ENCODE measurements at regions not wholly inside any gene's neighbourhood (a gene's known extent, or its start where the extent isn't known, plus 50 kb on each side); places are given as distances from the start of the nearest gene placed in this dataset.

DNA sequence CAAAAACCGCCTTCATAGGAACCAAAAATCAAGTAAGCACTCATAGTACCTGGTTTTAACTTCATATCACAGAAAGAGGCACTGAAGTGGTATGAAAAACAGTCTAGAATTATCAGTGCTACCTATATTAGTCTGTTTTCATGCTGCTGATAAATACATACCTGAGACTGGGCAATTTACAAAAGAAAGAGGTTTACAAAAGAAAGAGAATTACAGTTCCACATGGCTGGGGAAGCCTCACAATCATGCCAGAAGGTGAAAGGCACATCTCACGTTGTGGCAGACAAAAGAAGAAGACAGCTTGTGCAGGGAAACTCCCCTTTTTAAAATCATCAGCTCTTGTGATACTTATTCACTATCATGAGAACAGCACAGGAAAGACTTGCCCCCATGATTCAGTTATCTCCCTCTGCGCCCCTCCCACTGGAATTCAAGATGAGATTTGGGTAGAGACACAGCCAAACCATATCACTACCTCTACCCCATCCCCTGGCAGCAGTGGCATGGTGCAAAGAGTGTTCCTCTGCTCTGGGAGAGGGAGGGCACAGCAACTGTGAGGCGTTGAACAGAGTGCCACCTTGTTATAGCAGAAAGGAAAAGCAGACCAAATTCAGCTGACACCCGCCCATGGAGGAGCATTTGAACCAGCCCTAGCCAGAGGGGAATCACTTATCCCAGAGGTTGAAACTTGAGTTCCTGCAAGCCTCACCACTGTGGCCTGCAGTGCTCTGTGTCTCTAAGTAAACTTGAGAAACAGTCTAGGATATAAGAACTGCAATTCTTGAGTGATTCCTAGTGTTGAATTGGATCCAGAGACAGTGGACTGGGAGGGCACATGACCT lies 61.9 kb upstream of the PTPRZ1 start:
- intact Hi-C loops (cut with DNase I), result no loop called here
- Histone ChIP-seq H3K27me3 (ENCODE audit: control insufficient read depth in 1 of 2, insufficient read depth in 2 of 2, low read length in 1 of 2) (no peaks in the 10 kb centered on the region), H3K9me3 (ENCODE audit: control insufficient read depth, low read length) (peaks cover 3% of the 10 kb centered on the region), H3K36me3 (ENCODE audit: control insufficient read depth in 1 of 2, insufficient read depth in 2 of 2, low read length in 1 of 2) (no peaks in the 10 kb centered on the region), H3K4me1 (ENCODE audit: control insufficient read depth in 1 of 2, insufficient read depth in 2 of 2, low read length in 2 of 2) (no peaks in the 10 kb centered on the region), H3K4me3 (ENCODE audit: low read length in 2 of 2) (no peak overlapping the region), H3K27ac (ENCODE audit: low read depth in 1 of 2, low read length in 2 of 2) (no peak overlapping the region)
- ATAC-seq (ENCODE audit: low FRiP score) (no peak), DNase-seq (no peak)
- WGBS, 2 donors, result 81 to 90% methylated on average over 5 of the region's 5 CpGs

DNA sequence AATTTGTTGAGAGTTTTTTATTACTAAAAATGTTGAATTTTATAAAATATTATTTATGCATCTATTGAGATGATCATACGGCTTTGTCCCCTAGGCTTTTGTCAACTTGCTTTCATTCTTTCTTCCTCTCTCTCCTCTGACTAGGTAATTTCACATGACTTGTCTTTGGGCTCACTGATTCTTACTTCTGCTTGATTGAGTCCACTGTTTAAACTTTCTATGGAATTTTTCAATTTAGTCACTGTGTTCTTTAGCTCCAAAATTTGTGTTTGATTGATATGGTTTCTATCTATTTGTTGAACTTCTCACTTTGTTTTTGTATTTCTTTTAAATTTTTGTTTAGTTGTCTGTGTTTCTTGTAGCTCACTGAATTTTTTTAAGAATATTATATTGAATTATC lies 65.9 kb upstream of the PTPRZ1 start:
- no peak overlapping the region for H3K4me3 ChIP-seq (ENCODE audit: low read length in 2 of 2)
- DNase-seq, result no peak

DNA sequence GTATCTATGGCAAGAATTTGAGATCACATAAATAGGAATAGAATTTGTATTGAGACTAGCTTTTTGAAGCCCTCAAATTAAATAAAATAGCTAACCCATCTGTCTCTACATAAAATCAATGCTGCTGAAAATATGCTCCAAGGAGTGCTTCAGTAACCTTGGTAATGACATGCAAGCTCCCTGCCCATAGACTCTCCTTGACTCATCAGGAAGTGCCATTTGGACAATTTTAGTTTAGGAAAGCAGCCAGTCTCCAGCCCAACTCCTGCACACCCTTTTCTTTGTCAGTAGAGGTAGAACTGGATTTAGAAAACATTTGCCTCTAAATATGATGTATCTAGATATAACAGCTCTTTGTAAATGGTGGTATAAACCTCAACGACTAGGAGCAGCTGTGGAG lies 69.9 kb upstream of the PTPRZ1 start:
- 68 to 71% methylated on average over 1 of the region's 1 CpG for WGBS, 2 donors
- H3K9me3 ChIP-seq (ENCODE audit: control insufficient read depth, low read length), result peaks cover 3% of the 10 kb centered on the region
- no peaks in the 10 kb centered on the region for H3K27me3 ChIP-seq (ENCODE audit: control insufficient read depth in 1 of 2, insufficient read depth in 2 of 2, low read length in 1 of 2)
- no peak overlapping the region for H3K4me3 ChIP-seq (ENCODE audit: low read length in 2 of 2)
- H3K36me3 ChIP-seq (ENCODE audit: control insufficient read depth in 1 of 2, insufficient read depth in 2 of 2, low read length in 1 of 2), result no peaks in the 10 kb centered on the region
- intact Hi-C loops (cut with DNase I), result no loop called here
- no peaks in the 10 kb centered on the region for H3K4me1 ChIP-seq (ENCODE audit: control insufficient read depth in 1 of 2, insufficient read depth in 2 of 2, low read length in 2 of 2)
- no peak overlapping the region for H3K27ac ChIP-seq (ENCODE audit: low read depth in 1 of 2, low read length in 2 of 2)
- DNase-seq, result no peak
- ATAC-seq (ENCODE audit: low FRiP score), result no peak

More for the DNA sequence above, 65.9 kb upstream of the PTPRZ1 start:
- Histone ChIP-seq H3K4me1 (ENCODE audit: control insufficient read depth in 1 of 2, insufficient read depth in 2 of 2, low read length in 2 of 2) (no peaks in the 10 kb centered on the region), H3K27me3 (ENCODE audit: control insufficient read depth in 1 of 2, insufficient read depth in 2 of 2, low read length in 1 of 2) (no peaks in the 10 kb centered on the region), H3K27ac (ENCODE audit: low read depth in 1 of 2, low read length in 2 of 2) (no peak overlapping the region), H3K36me3 (ENCODE audit: control insufficient read depth in 1 of 2, insufficient read depth in 2 of 2, low read length in 1 of 2) (no peaks in the 10 kb centered on the region), H3K9me3 (ENCODE audit: control insufficient read depth, low read length) (peaks cover 3% of the 10 kb centered on the region)
- ATAC-seq (ENCODE audit: low FRiP score), result no peak
- intact Hi-C loops (cut with DNase I), result no loop called here
- 95 to 100% methylated on average over 1 of the region's 1 CpG for WGBS, 2 donors

DNA sequence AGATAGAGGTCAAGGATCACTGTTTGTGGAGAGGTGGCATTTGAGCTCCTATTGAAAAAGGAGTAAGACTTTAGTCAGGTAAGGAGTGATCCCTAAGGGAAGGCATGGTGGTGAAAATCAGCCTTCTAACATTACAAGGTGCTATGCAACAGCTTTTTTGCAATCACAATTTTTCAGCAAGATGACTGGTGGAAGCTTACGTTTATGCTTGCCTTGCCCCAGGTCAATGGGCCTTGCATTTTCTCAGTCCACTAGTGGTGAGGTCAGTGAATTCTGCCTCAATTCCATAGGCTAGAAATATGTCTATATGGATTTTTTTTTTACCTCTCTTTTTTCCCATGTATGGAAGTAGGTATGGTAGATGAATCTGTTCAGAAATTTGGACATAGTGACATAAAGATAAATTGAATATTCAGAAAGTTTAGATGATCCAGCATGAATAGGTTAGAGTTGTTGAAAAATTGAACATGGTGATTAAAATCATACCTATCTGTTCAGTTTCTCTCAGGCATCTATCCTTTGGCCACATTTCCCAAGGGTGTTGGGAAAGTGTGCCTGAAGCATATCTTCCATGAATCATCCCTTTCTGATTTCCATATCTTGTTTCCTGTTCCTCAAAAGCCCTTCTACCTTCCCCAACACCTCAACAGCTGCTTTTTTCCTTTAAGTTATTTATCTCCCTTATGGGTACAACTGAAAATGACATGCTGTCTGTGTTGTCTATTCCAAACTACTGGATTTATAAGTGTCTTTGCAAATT lies 71.9 kb upstream of the PTPRZ1 start:
- Histone ChIP-seq H3K4me1 (ENCODE audit: control insufficient read depth in 1 of 2, insufficient read depth in 2 of 2, low read length in 2 of 2) (no peaks in the 10 kb centered on the region), H3K9me3 (ENCODE audit: control insufficient read depth, low read length) (no peaks in the 10 kb centered on the region), H3K36me3 (ENCODE audit: control insufficient read depth in 1 of 2, insufficient read depth in 2 of 2, low read length in 1 of 2) (no peaks in the 10 kb centered on the region), H3K27me3 (ENCODE audit: control insufficient read depth in 1 of 2, insufficient read depth in 2 of 2, low read length in 1 of 2) (no peaks in the 10 kb centered on the region), H3K27ac (ENCODE audit: low read depth in 1 of 2, low read length in 2 of 2) (no peak overlapping the region), H3K4me3 (ENCODE audit: low read length in 2 of 2) (no peak overlapping the region)
- WGBS, 2 donors, result 93 to 94% methylated on average over 1 of the region's 1 CpG
- no peak for DNase-seq
- intact Hi-C loops (cut with DNase I), result no loop called here
- ATAC-seq (ENCODE audit: low FRiP score), result no peak

DNA sequence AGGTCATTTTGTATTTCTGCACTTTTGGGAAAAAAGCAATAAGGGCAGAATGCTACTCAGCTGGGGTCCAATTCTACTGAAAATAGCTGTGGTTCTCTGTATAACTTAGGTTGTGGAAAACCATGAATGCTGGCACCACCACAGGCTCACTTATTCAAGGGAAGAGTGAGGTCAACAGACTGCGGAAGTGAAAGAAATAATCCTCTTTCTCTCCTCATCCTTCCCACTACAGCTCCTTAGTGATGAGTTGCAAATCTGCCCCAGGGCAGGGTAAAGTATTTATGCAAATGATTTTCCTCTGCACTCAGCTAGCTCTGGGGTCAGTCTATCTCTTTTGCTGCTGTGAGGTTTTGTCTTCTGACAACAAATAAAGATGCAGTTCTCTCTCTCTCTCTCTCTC lies 74.1 kb upstream of the PTPRZ1 start:
- H3K4me3 ChIP-seq (ENCODE audit: low read length in 2 of 2), result no peak overlapping the region
- intact Hi-C loops (cut with DNase I), result no loop called here
- 84 to 89% methylated on average over 1 of the region's 1 CpG for WGBS, 2 donors
- no peaks in the 10 kb centered on the region for H3K36me3 ChIP-seq (ENCODE audit: control insufficient read depth in 1 of 2, insufficient read depth in 2 of 2, low read length in 1 of 2)
- H3K27ac ChIP-seq (ENCODE audit: low read depth in 1 of 2, low read length in 2 of 2), result no peak overlapping the region
- ATAC-seq (ENCODE audit: low FRiP score) (no peak), DNase-seq (no peak)
- H3K4me1 ChIP-seq (ENCODE audit: control insufficient read depth in 1 of 2, insufficient read depth in 2 of 2, low read length in 2 of 2), result no peaks in the 10 kb centered on the region
- H3K27me3 ChIP-seq (ENCODE audit: control insufficient read depth in 1 of 2, insufficient read depth in 2 of 2, low read length in 1 of 2), result no peaks in the 10 kb centered on the region
- no peaks in the 10 kb centered on the region for H3K9me3 ChIP-seq (ENCODE audit: control insufficient read depth, low read length)

DNA sequence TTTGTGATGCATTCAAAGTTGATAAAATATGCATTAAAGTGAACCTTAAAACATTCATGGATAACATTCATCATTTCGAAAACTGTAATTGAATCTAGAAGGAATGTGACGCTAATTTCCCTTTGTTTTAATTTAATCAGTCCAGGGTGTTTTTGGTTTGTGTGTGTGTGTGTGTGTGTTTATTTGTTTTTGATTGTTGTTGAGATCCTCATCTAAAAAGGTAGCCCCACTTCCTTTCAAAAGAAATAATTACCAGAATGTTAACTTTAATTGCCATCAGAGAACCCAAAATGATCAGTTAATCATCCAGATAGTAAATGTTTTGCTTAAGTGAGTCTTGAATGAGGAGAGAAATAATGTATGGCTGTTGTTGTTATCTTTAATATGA lies 74.5 kb upstream of the PTPRZ1 start:
- no peaks in the 10 kb centered on the region for H3K4me1 ChIP-seq (ENCODE audit: control insufficient read depth in 1 of 2, insufficient read depth in 2 of 2, low read length in 2 of 2)
- 93 to 95% methylated on average over 2 of the region's 2 CpGs for WGBS, 2 donors
- H3K36me3 ChIP-seq (ENCODE audit: control insufficient read depth in 1 of 2, insufficient read depth in 2 of 2, low read length in 1 of 2), result no peaks in the 10 kb centered on the region
- H3K9me3 ChIP-seq (ENCODE audit: control insufficient read depth, low read length), result no peaks in the 10 kb centered on the region
- no peak for ATAC-seq (ENCODE audit: low FRiP score)
- H3K4me3 ChIP-seq (ENCODE audit: low read length in 2 of 2), result no peak overlapping the region
- intact Hi-C loops (cut with DNase I), result no loop called here
- H3K27me3 ChIP-seq (ENCODE audit: control insufficient read depth in 1 of 2, insufficient read depth in 2 of 2, low read length in 1 of 2), result no peaks in the 10 kb centered on the region
- H3K27ac ChIP-seq (ENCODE audit: low read depth in 1 of 2, low read length in 2 of 2), result no peak overlapping the region
- no peak for DNase-seq

DNA sequence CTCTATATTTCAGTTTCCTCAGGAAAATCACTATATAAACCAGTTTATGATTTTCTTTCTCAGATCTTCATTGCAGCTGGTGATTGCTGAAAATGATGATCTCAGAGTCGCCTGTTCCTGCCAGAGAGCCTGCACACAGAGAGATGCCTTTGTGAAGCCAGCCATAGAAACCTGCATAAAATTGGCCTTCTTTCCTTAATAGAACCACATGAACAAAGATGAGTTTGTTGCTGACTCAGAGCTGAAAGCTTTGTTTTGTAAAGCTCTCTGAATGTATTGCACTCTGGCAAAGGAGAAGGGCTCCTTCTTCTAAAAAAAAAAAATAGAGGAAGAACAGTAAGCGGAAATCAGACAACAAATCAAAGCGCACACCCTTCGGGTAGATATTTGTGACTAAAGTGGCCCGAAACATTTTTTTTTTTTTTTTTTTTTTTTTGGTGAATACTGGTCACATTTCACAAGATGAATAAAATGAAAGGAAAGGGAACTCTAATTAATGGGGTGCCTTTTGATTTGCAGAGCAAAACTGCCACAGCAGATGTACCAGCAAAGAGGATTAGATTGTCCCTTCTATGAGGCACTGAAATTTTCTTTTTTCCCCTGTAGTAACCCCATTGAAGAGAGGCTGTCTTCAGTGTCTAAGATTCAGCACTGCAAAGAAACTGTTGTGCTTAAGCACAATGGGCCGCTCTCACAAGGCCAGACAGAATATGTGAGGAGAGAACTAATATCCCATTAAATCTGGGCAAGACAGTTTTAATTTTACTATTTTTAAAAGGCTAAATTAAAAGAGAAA lies 75.1 kb upstream of the PTPRZ1 start:
- Histone ChIP-seq H3K27me3 (ENCODE audit: control insufficient read depth in 1 of 2, insufficient read depth in 2 of 2, low read length in 1 of 2) (no peaks in the 10 kb centered on the region), H3K4me1 (ENCODE audit: control insufficient read depth in 1 of 2, insufficient read depth in 2 of 2, low read length in 2 of 2) (no peaks in the 10 kb centered on the region), H3K36me3 (ENCODE audit: control insufficient read depth in 1 of 2, insufficient read depth in 2 of 2, low read length in 1 of 2) (no peaks in the 10 kb centered on the region), H3K4me3 (ENCODE audit: low read length in 2 of 2) (no peak overlapping the region), H3K9me3 (ENCODE audit: control insufficient read depth, low read length) (no peaks in the 10 kb centered on the region), H3K27ac (ENCODE audit: low read depth in 1 of 2, low read length in 2 of 2) (no peak overlapping the region)
- ATAC-seq (ENCODE audit: low FRiP score) (no peak), DNase-seq (no peak)
- intact Hi-C loops (cut with DNase I), result no loop called here
- WGBS, 2 donors, result 85 to 86% methylated on average over 6 of the region's 6 CpGs

DNA sequence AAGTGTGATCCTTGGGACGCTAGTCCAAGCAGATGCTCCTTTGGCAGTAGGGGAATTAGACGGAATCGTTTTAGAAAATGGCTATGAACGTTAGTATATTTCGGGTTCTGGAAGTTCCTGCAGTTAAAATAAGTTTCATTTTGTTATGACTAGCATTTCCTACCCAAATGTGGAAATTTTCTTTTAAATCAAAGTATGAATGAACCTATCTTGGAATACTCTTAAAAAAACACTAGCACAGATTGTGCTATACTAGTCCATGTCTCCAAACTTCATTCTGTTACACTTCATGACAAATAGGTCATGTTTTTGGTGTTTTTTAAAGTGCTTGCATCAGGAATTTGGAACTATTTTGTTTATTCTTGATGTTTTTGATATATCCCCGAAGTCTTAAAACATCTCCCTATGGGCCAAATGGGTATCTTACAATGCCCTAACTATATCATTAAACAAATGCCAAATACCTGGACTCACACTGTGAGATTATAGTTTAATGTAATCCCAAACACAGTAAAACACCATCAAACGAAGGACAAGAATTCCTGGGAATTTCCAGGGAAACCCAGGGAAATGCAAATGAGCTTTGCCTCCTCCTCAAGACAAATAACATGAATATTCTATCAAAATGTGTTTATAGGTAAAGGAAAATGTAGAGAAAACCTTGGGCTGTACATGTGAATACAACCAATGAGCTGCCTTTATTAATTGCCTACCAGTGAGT lies 75.9 kb upstream of the PTPRZ1 start:
- H3K27ac ChIP-seq (ENCODE audit: low read depth in 1 of 2, low read length in 2 of 2), result no peak overlapping the region
- 48 to 53% methylated on average over 7 of the region's 7 CpGs for WGBS, 2 donors
- no peaks in the 10 kb centered on the region for H3K36me3 ChIP-seq (ENCODE audit: control insufficient read depth in 1 of 2, insufficient read depth in 2 of 2, low read length in 1 of 2)
- no peaks in the 10 kb centered on the region for H3K4me1 ChIP-seq (ENCODE audit: control insufficient read depth in 1 of 2, insufficient read depth in 2 of 2, low read length in 2 of 2)
- intact Hi-C loops (cut with DNase I), result no loop called here
- no peaks in the 10 kb centered on the region for H3K27me3 ChIP-seq (ENCODE audit: control insufficient read depth in 1 of 2, insufficient read depth in 2 of 2, low read length in 1 of 2)
- H3K4me3 ChIP-seq (ENCODE audit: low read length in 2 of 2), result no peak overlapping the region
- DNase-seq (no peak), ATAC-seq (ENCODE audit: low FRiP score) (no peak)
- no peaks in the 10 kb centered on the region for H3K9me3 ChIP-seq (ENCODE audit: control insufficient read depth, low read length)

Data from aorta (tissue), 5 donors.